ENCODE measurements at regions not wholly inside any gene's neighbourhood (a gene's known extent, or its start where the extent isn't known, plus 50 kb on each side); places are given as distances from the start of the nearest gene placed in this dataset.

GRCh38 chr6:140586426-140587061, 1212.1 kb upstream of the CITED2 start:
- Histone ChIP-seq H3K36me3 (no peaks in the 10 kb centered on the region), H3K4me1 (no peaks in the 10 kb centered on the region), H3K27me3 (no peaks in the 10 kb centered on the region), H3K27ac (no peak overlapping the region), H3K4me3 (no peak overlapping the region), H3K9me3 (peaks cover 0 to 8% of the 10 kb centered on the region in 2 donors)
- DNase-seq (ENCODE audit: low spot score) = no peak
- TF ChIP-seq, protein P1, sequence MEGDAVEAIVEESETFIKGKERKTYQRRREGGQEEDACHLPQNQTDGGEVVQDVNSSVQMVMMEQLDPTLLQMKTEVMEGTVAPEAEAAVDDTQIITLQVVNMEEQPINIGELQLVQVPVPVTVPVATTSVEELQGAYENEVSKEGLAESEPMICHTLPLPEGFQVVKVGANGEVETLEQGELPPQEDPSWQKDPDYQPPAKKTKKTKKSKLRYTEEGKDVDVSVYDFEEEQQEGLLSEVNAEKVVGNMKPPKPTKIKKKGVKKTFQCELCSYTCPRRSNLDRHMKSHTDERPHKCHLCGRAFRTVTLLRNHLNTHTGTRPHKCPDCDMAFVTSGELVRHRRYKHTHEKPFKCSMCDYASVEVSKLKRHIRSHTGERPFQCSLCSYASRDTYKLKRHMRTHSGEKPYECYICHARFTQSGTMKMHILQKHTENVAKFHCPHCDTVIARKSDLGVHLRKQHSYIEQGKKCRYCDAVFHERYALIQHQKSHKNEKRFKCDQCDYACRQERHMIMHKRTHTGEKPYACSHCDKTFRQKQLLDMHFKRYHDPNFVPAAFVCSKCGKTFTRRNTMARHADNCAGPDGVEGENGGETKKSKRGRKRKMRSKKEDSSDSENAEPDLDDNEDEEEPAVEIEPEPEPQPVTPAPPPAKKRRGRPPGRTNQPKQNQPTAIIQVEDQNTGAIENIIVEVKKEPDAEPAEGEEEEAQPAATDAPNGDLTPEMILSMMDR (IDR thresholded peaks at IDR 0.05) = no peak

DNA sequence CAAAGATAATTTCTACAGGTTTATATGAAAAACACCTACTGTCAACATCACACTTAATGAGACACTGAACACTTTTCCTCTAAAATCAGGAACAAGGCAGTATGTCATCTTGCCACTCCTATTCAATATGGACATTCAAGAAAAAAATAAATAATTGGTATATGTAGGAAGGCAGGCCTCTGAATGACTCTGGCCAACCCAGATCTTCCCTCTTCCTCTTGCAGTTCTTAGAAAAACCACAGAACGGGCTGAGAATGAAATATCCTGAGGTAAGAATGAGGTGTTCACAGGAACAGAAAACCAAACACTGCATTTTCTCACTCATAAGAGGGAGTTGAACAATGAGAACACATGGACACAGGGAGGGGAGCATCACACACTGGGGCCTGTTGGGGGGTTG, 1207.2 kb upstream of the CITED2 start:
- H3K36me3 ChIP-seq = no peaks in the 10 kb centered on the region
- H3K4me3 ChIP-seq = no peak overlapping the region
- H3K27me3 ChIP-seq = no peaks in the 10 kb centered on the region
- no peaks in the 10 kb centered on the region for H3K4me1 ChIP-seq
- H3K9me3 ChIP-seq = no peaks in the 10 kb centered on the region
- no peak overlapping the region for H3K27ac ChIP-seq
- DNase-seq (ENCODE audit: low spot score) = no peak
- TF ChIP-seq, protein P1 (IDR thresholded peaks at IDR 0.05) = no peak

DNA sequence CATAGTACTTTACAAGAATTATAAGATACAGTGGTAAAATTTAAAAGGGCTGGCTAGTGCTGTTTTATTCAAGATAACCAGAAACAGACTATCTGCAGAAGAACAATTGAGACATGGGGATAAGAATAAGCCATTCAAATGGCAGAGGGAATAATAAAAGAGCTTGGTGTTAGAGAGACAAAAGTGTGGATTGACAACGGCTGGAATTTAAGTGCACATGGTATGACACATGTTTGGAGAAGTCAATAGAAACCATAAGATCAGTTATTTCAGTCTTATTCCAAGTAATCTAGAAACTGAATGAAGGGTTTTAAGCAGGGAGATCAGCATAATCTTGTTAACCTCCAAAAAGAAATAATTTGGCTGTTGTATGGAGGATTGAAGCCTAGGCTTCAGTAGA, 1205.5 kb upstream of the CITED2 start:
- Histone ChIP-seq H3K4me1 (no peaks in the 10 kb centered on the region), H3K27ac (no peak overlapping the region), H3K27me3 (no peaks in the 10 kb centered on the region), H3K4me3 (no peak overlapping the region), H3K36me3 (no peaks in the 10 kb centered on the region), H3K9me3 (no peaks in the 10 kb centered on the region)
- DNase-seq (ENCODE audit: low spot score) = no peak
- TF ChIP-seq, protein P1 (IDR thresholded peaks at IDR 0.05) = no peak

DNA sequence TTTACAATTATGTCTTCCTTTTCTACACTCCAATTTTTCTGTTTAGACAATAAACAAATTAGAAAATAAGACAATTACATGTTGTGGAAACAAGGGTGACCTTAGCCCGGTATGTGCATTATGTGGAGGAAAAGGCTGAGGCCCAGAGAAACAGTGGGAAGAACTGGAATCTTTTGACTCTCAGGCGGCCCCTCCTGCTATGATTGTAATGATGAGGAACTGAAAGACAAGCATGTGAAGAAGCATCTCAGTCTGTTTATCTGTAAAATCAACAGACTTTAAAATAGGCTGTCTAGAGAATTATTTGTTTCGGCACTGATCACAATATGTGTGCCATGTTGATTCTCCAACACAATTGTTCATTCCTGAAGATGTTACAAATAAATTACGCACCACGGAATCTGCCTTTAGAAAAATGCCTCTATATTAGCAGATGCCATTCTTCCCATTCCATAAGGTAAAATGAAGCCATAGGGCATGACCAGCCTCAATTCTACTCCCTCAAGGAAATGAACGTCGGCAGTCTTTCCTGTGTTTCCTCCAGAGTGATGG, 1201.6 kb upstream of the CITED2 start:
- no peaks in the 10 kb centered on the region for H3K9me3 ChIP-seq
- H3K27ac ChIP-seq = no peak overlapping the region
- TF ChIP-seq, protein P1 (IDR thresholded peaks at IDR 0.05) = no peak
- peaks cover 0 to 10% of the 10 kb centered on the region in 2 donors for H3K4me1 ChIP-seq
- H3K4me3 ChIP-seq = no peak overlapping the region
- H3K27me3 ChIP-seq = no peaks in the 10 kb centered on the region
- no peaks in the 10 kb centered on the region for H3K36me3 ChIP-seq
- no peak for DNase-seq (ENCODE audit: low spot score)

GRCh38 chr6:140572867-140573266, 1198.4 kb upstream of the CITED2 start:
- H3K36me3 ChIP-seq = no peaks in the 10 kb centered on the region
- H3K27ac ChIP-seq = no peak overlapping the region
- H3K4me1 ChIP-seq = peaks cover 0 to 10% of the 10 kb centered on the region in 2 donors
- H3K9me3 ChIP-seq = no peaks in the 10 kb centered on the region
- TF ChIP-seq, protein P1 (IDR thresholded peaks at IDR 0.05) = no peak
- no peak overlapping the region for H3K4me3 ChIP-seq
- DNase-seq (ENCODE audit: low spot score) = no peak
- no peaks in the 10 kb centered on the region for H3K27me3 ChIP-seq

DNA sequence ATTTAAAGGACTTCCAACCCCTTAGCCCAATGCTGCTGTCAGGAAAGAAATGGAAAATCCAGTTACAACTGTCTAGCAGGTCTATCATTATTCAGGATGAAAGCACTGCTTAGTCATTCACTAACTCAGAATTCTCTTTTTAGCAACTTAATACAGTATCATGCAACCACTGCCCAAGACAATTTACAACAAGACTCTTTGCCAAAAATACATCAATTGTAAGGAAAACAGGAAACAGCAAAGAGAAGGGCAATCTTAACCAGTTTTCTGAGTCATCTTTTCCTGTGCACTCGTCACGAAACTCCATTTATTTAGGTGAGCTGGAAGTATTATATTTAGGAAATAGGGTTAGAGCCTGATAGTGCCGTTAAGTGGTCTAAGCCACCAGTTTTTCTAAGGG, 1197.7 kb upstream of the CITED2 start:
- Histone ChIP-seq H3K36me3 (no peaks in the 10 kb centered on the region), H3K4me3 (no peak overlapping the region), H3K9me3 (no peaks in the 10 kb centered on the region), H3K4me1 (peaks cover 0 to 13% of the 10 kb centered on the region in 2 donors), H3K27ac (no peak overlapping the region), H3K27me3 (no peaks in the 10 kb centered on the region)
- no peak for DNase-seq (ENCODE audit: low spot score)
- TF ChIP-seq, protein P1 (IDR thresholded peaks at IDR 0.05) = no peak

Measured in right atrium auricular region (tissue), 2 donors.